NCI-H2171 treated with DMSO at 0.1 percent for 48 hours (cell line): ENCODE measurements at regions not wholly inside any gene's neighbourhood (a gene's known extent, or its start where the extent isn't known, plus 50 kb on each side); places are given as distances from the start of the nearest gene placed in this dataset.
A peak's percentile ranks its signal among the peaks of the same experiment; 100 is the strongest.

ENCODE experiments used
- DNase-seq: peaks from one replicate; lab custom pipeline; 2025; lab: John Stamatoyannopoulos, UW

DNA sequence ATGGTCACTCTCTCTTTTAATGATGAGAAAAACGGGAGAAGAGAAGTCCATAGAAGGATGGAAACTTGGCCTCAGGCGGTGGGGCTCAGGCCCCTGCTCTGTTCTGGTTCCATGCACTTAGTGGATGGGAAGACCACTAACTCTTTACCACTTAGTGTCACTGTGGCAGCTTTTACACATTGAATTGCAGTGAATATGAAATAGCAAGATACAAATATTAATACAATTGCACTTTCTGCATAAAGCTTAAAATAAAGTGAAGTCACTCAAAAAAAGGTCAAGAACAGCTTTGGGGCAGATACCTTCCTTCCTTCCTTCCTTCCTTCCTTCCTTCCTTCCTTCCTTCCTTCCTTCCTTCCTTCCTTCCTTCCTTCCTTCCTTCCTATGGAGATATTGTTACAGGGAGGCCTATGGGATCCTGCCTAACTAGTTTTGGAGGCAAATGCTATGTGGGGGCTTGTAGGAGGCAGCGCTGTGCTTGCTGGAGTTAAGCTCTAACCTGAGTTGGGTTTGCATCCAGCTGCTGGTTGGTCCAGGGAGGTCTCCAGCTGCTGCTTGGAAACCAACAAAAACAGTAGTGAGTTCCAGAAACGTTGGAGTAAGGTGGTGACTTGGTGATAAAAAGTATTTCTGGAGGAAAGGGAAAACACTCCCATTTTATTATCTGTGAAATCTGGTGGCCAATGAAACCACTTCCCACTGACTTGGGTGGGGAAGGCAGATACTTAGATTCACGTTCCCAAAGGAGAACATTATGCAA, 62.3 kb upstream of the NKX2-2 start:
- DNase-seq = no peak

DNA sequence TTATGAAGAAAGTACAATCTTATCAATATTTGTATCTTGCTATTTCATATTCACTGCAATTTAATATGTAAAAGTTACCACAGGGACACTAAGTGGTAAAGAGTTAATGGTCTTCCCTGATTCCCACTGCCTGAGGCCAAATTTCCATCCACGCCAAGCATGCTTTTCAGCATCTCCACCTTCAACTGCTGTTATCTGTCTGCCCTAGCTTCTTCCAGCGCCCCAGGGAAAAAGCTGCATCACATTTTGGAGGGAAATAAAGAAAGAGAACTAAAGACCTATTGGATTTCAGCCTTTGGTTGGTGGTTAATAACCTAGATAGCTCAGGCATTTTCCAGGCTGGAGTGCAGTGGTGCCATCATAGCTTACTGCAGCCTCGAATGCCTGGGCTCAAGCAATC, 61.3 kb upstream of the NKX2-2 start:
- DNase-seq = no peak

DNA sequence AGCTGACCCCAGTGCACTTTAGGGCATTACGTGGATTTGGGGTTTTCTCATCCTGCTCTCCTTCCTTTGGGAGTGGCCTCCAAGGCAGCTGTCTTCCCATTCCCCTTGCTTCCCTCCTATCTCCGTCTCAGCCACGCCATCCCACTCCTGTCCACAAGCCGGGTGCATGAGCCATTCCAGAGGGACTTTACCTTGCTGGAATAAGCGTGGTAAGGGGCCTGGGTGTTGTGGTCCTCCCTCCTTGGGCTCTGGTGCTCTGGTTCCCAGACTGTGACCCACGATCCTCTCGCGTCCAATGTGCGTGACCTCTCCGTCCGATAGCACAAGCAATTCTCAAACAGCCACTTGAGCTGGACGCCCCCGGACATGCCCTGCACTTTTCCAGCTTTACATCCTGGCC, 60.6 kb upstream of the NKX2-2 start:
- DNase-seq = no peak

DNA sequence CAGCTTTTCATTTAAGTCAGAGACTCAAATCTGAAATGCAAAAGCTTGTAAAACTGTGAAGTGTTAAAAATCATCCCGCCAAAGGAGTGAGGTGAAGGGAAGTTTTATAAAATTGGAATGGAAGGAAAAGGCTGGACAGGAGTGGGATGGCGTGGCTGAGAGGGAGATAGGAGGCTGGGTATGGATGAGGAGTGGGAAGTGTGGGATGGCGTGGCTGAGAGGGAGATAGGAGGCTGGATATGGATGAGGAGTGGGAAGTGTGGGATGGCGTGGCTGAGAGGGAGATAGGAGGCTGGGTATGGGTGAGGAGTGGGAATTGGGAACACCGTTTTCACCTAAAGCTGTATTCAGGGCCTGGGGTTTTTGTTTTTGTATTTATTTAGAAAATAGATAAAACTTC, 59.4 kb upstream of the NKX2-2 start:
- no peak for DNase-seq

DNA sequence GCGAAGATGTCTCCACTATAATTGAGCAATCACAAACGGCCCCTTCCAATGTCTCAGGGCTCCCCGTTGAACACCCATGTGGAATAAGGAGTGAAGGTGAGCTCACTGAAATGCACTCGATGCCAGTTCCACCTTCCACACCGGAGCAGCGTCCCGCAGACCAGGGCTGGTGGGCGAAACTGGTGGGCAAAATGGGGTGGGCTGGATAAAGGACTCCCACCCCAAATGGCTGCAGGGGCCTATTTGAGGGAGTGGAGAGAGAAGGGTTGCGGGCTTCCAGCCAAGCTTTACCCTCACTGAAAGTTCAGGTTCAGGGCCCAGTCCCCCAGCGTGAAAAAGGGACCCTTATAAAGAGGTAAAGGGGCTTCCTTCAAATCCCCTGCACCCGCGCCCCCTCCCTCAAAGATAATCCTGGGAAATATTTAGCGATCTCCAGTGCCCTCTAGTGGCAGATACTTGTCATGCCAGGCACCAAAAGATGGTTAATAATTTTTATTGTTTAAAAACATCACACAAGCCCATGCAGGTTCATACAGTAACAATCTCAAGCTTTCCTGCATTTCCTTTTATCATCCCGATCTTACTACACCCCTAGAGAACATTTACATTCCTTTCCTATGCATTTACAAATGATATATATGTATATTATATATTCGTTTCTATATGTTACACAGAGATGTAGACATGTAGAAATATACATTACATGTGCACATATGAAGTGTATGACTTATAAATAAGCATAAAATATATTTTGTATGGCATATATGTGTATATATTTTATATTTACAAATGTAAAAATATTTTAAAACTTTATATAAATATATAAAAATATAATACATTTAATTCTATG, 58.2 kb upstream of the NKX2-2 start:
- DNase-seq = peak; percentile 42

DNA sequence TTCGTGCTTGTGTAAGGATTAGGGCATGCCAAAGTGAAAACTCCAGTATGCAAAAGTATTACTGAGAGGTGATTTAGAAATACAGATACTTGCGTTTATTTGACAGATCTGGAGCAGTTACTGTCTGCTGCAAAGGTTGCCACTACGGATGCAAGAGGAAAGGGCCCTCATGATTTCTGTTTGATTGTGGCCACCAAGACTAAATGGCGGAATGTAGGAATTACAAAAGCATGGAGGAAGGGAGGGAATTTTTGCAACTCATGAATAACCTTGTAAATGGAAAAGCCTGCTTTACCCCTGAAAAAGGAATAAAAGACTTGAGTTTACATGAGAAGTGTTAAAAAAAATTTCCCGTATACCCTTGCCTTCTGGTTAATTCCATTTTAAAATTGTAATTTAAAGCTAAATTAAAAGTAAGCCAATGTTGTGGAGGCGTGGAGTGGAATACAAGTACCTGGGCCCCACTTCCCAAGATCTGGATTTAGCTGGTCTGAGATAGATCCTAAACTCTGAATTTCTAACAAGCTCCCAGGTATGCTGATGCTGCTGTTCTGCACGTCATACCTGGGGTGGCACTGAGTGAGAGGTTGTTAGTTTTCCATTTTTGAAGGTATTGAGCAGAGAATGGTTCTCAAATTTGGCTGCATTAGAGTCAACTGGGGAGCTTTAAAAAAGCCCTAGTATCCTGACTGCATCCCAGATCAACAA, 56.6 kb upstream of the NKX2-2 start:
- no peak for DNase-seq

DNA sequence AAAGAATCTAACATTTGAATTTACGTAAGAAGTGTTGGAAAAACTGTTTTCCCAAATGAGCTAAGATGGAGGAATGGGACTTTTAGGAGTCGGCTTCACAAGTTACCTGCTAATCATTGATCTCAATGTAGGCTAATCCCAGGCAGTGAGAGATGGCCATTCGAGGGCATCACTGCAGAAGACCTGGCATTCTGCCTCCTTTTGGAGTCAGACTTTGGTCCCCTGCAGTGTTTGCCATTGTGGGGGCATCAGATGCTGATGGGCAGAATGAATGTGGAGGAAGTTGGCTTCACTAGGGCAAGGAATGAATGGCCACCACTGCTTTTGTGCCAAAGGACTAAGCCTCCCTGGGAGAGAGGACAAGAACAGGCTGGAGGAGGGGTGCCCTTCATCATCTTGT, 55.7 kb upstream of the NKX2-2 start:
- DNase-seq = no peak

DNA sequence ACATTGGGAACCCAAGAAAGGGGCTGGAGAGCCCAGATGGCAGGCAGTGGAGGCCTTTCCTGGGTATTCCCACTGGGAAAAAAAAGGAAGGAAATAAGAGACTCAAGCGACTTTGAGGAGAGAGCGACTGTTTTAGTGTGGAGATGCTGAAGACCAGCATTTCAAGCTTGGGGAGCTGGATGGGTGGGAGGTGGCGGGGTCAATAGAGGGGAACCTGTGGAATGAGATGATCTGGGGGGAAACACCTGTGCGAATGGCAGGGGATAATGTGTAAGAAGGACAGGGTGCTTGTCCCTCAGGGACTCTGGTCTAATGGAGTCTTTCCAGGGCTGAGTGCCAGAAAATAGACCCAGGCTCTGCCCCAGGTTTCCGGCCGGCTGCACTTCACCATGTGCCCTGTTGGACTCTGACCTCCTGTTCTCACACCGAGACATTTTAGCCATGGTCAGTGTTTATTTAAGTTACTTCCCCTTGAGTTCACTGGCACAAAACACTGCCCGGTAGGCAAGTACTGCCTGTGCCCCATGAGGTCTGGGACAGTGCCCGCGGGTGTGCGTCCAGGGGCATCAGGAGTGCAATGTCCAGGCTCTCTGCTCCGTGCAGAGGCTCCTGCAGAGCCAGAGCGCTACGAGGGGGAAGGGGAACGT, 50.4 kb upstream of the NKX2-2 start:
- DNase-seq = peak; percentile 54
